Activated CD4-positive, alpha-beta T cell treated with anti-CD3 and anti-CD28 coated beads, Interleukin-2, amount 50 U/mL, for 16 hours (primary cell): ENCODE measurements at regions not wholly inside any gene's neighbourhood (a gene's known extent, or its start where the extent isn't known, plus 50 kb on each side); places are given as distances from the start of the nearest gene placed in this dataset.
"Not testable (repeated sequence)": the region's sequence is repeated elsewhere in the genome, so short reads cannot be mapped to it uniquely, and the experiment has no call there.

Experiments used
- DNase-seq: peaks from one replicate; pipeline ENCODE4 v3.0.0-alpha.2; 2020

DNA sequence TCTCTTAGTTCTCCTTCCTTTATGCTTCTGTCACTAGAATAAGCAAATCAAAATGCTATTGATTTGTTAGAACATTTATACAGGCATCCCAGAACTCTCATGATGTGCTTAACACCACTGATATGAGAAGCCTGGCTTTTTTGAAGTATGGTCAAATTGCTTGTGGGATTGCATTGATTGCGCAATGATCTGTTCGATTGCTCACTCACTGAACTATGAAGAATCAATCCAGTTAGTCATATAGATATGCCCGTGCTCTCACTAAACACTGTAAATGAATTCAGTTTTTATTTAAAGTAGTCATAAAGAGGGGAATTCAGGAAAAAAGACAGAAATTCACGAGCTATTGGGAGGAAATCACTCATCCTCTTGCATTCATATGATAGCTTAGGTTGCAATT is 1237.8 kb downstream of the SUCLG1 start:
- DNase-seq, result no peak

DNA sequence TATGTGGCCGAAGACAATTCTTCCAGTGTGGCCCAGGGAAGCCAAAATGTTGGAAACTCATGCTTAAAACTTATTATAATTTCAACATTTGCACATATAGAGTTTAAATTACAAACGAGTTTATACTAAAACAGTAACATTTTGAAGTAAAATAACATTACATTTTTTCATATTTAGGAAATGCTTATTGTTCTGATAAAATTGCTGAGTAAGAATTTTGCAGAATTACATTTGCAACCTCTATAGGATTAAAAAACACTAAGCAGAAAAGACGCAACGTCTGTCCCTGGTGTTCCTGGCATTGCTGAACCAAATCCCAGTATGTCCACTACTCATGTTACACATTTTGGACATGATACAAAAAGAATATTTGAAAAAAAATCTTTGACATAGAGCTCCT is 1241.2 kb downstream of the SUCLG1 start:
- DNase-seq, result no peak

DNA sequence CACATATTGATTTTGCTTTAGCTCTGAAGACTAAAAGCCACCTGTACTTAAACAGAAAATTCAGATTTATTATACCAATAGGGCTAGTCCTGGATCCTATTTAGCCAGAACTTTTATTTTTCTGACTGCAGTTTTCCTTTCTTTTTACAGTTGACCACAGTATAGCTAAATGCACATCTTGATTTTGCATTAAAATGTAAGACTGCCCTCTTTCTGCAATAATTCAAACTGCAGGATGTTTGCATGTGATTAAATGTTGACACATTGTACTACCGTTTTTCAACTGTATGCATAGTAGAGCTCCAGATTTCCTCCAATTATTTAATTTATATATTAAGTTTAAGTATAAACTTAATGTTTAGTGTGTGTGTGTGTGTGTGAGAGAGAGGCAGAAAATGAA is 1262.9 kb downstream of the SUCLG1 start:
- no peak for DNase-seq

DNA sequence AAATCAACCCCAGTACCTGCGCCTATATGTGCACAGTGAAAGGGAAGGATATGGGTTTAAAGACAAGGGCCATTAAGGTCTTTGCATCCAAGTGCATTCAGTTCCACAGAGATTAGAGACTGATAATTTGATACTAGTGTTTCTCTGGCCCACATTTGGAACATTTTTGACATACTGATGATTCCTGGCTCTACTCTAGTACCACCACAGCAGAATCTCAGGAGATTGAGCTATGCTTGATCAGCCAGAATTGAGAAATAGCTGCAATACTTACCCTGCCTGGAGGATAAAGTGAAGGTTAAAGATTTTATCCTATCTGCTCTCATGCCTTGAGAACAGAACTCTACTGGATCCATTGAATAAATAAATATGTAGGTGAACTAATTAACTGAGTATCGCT is 1267.8 kb downstream of the SUCLG1 start:
- no peak for DNase-seq

DNA sequence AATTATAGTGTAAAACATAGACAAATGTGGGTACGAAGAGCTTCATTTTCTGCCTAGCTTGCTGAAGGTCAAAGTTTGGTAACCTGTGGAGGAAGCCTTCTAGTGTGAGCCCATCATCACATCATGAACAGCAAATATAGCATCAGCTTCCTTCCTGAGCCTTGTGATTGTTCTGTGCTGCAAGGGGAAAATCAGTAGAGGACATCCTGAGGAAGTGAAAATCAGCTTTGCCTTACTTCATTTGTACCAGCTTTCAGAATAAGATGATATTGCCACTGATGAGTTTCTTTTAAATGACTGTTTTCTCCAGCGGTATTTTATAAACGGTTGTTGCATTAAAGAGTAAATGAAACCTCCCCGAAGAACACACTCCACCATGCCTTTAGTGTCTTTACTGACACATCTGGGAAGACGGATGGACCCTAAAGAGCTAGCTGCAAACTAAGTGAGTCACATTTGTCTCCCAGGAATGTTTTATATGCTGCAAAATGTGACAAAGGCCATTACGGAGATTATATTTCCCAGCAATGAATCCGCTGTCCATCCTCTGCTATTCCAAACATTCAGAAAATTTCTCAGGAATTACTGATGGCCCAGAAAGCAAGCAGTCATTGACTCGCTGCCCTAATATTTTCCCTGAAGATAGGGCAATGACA is 1272.8 kb downstream of the SUCLG1 start:
- no peak for DNase-seq

DNA sequence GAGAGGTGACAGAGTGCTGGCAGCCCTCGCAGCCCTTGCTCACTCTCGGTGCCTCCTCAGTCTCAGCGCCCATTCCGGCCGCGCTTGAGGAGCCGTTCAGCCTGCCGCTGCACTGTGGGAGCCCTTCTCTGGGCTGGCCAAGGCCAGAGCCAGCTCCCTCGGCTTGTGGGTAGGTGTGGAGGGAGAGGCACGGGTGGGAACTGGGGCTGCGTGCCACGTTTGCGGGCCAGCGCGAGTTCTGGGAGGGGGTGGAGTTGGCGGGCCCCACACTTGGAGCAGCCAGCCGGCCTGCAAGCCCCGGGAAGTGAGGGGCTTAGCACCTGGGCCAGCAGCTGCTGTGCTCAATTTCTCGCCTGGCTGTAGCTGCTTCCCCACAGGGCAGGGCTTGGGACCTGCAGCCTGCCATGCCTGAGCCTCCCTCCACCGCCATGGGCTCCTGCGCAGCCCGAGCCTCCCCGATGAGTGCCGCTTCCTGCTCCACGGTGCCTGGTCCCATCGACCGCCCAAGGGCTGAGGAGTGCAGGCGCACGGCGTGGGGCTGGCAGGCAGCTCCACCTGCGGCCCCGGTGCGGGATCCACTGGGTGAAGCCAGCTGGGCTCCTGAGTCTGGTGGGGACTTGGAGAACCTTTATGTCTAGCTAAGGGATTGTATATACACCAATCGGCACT is 1278.1 kb downstream of the SUCLG1 start:
- DNase-seq, result not testable (repeated sequence)

DNA sequence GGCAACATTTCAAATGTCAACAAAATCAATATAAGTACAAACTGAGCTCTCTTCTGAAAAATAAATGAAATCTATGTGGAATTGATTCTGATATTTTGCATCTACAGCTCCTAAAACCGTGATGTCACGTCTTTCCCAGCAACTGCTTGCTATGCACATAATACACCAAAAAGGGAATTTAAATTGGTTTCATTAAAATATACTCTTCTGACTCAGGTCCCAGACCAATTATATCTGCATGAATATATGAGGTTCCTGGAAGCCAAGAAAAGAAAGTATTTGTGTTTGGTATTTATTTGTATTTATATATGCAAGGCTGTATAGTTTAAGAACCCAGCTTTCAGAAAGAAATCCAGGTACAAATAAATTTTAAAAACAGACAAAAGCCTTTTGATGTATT is 1282.5 kb downstream of the SUCLG1 start:
- no peak for DNase-seq

DNA sequence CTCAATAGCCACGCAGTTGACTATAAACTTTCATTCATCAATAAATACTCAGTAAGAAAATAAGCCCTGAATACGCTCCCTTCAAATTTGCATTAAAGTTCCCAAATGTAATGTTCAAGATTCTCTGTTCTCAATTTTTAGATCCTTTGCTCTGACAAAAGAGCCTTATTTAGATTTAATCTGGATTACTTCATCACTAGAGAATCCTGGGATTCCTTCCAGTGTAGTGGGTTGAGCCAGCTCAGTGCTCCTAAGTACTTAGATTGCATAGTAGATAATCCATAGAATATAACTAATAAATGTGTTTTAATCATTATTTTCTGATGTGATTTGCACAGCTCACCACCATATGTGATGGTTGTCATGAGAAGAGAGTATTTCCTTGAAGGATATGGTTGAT is 1286.2 kb downstream of the SUCLG1 start:
- no peak for DNase-seq

DNA sequence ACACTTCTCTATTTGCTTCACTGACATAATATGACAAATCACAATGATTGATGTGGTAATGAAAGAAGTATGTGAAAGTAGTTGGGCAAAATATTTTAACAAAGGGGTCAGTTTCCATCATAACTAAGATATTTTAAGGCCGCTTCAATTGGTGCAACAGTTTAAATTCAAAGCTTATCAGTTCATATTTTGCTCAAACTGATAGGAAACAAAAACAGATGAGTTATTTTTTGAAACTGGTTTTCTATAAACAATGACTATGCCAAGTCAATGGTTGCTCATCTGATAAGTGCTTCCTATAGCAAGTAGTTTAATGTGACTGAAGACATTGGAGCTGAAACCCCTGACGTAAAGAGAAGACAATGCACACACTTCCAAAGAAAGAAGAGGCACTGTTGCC is 1290.7 kb downstream of the SUCLG1 start:
- no peak for DNase-seq

DNA sequence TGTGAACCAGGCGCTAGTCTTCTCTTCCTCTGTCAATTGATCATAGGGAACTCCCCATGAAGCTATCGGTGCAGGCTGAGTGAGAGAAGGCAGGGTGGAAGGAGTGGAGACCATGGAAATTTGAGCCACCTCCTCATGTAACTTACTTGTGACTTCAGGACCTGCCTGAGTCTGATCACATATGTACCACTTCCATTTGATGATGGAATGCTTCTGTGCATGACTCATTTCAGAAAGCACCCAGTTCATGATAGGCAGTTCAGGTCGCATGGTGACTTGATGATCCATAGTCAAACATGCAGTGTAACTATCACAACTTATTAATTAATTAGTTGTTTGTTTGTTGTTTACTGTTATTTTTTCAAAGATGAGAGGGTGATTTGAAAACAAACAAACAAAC is 1296.7 kb downstream of the SUCLG1 start:
- no peak for DNase-seq

DNA sequence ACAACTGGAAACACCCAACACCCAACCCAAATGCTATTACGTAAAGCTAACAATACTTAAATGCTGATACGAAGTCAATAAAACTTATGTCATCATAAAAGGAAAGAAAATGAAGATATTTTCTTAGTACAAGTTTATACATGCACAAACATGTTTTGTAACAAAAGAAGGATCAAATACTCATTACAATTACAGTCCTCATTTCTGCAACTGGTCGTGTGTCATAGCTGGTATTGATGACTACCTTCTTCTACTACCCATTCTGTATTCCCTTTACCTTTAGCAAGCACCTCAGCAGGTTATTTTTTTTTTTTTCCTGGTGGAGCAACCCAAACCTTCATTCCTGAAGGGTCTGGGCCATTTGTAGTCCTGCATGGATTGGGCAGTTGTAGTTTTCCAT is 1298.5 kb downstream of the SUCLG1 start:
- no peak for DNase-seq

DNA sequence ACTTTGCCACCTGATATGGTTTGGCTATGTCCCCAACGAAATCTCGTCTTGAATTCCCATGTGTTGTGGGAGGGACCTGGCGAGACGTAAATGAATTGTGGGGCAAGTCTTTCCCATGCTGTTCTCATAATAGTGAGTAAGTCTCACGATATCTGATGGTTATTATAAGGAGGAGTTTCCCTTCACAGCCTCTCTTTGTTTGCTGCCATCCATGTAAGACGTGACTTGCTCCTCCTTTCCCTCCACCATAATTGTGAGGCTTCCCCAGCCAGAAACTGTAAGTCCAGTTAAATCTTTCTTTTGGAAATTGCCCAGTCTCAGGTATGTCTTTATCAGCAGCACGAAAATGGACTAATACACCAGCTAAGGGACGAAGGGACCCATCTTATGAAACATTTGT is 1303.3 kb downstream of the SUCLG1 start:
- no peak for DNase-seq

DNA sequence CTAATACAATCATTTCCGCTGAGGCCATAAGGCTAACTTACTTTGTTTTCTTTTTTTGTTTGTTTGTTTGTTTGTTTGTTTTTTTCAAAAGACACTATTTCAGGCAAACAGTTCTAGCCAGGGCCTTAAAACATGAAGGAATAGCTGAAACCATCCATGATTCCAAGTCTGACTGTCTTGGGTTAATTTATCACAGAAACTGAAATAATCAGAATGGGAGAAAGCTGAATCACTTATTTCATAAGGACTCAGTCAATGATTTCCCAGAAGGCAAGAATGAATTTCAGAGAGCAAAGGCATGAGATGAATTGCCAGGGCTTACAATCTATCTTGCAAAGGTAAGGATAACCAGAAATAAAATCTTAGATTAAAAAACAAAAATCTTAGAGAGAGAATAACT is 1315.1 kb downstream of the SUCLG1 start:
- no peak for DNase-seq

DNA sequence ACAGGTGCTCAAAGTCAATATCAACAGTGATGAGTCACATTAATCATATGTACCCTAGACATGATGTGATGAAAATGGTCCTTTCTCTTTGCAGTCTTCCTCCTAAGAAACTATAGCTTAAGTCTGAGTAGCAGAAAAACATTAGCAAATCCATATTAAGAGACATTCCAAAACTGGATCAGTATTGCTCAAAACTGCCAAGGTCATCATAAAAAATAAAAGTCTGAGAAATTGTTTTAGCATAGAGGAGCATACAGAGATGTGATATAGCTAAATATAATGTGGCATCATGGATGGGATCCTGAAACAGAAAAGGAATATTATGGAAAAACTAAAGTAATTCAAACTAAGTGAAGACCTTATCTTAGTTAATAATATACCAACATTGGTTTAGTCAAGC is 1316.1 kb downstream of the SUCLG1 start:
- no peak for DNase-seq

DNA sequence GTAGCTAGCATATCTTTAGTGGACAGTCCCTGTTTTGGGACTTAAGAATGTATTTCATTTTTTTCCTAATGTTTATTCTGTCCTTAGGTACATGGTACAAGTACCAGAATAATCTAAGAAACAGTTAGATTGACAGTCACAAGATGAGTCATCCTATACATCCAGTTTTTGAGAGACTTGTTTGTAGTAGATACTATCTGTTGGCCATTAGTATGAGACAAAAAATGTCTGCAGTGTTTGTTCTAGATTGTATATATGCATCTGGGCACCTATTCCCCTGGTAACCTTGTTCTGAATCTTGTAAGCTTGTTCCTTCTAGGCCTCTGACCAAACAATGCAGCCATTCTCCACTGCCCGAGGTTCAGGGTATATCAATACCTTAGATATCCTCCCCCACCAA is 1343.5 kb downstream of the SUCLG1 start:
- DNase-seq, result no peak

DNA sequence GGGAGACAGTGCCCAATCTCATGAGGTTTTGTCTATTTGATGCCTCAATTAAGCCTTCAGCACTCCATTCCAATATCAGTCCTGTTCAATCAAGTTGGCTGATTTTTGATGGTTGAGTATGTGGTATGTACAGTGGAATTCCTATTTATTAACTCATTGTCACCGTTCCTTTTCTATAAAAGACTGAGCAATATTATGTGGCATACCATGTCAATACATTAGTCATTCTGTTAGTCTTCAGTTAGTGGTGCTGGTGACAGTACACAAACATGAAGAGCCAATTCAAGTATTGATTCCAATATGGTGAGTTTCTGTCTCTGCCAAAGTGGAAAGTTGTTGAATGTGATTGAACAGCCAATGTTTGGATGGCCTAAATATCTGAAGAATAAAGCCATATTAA is 1343.9 kb downstream of the SUCLG1 start:
- no peak for DNase-seq

DNA sequence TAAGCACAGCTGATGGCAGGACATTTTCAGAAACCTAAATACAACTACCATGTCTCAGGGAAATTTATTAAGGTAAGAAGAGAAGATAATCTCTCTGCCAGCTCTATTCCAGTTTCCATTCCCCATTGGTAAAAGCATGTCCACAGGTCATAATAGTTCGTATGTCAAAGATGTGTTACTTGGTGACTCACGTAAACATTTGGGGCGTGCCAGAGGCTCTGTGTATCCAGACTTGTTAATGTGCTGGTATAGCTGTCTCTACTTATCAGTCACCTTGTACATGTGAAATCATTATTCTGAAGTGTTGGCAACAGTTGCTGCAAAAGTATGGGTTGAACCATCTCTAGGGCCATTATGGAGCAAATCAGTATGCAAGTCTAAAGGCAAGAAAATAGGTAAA is 1345.1 kb downstream of the SUCLG1 start:
- no peak for DNase-seq

DNA sequence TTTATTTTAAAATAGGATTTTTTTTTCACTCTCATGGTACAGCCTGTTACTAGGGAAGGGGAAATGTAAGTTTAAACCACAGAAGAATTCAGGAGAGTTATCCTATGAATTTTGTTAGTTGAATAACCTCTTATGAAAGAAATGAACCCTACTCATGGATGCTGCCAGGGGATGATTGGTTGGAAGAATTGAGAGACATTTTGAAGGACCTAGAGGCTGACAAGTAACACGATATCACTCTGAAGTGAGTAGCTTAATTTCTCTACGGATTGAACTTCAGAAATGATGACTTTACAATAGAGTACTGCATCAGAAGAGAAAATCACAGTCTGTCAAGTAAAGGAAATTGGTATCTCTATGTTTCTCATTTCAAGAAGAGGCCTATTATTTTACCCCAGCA is 1346.2 kb downstream of the SUCLG1 start:
- no peak for DNase-seq

DNA sequence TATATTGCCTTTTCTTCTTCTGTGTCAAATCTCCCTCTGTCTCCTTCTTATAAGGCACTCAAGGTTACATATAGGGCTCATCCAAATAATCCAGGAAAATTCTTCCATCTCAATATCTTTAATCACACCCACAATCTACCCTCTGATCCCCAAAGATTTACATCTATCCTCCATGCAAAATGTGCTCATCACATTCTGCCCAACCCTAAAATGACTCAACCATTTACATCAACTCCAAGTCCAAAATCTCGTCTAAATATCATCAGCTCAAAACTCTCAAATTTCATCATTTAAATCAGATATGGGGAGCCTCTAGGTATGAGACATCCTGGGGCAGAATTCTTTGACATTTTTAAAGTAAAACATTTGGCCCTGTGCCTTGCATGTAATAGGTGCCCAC is 1349.8 kb downstream of the SUCLG1 start:
- DNase-seq, result no peak

DNA sequence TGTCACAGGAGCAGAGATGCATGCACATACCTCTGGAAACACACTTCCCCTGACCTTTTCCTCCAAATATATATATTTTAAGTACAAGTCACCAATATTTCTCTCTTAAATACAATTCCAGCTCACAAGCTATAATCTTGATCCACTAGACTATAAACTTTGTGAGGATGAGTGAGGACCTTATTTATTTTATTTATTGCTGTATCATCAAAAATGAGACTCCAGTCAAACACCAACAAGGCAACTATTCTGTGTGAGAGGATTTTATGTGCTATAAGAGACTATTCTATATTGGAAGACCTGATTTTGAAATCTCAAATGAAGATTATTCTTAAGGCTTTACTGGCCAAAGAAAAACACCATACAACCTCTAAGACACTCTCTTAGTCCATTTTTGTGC is 1352.2 kb downstream of the SUCLG1 start:
- DNase-seq, result no peak

DNA sequence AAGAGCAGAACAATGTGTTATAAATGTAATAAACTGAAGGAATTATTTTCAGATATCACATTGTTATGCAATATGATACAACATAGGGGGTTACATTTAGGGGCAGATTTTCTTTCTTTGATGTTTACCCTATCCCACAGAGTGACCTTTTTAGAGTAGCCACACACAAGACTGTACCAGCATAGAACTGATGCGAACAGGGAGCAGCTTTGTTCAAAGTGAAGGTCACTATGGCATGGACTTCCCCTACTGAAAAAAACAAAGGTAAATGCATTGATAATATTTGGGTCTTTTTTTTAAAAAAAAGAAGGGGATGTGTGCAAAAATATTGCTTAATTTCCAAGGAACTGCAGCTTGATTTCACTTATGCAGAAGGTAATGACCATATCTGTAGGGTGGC is 1354.9 kb downstream of the SUCLG1 start:
- no peak for DNase-seq

DNA sequence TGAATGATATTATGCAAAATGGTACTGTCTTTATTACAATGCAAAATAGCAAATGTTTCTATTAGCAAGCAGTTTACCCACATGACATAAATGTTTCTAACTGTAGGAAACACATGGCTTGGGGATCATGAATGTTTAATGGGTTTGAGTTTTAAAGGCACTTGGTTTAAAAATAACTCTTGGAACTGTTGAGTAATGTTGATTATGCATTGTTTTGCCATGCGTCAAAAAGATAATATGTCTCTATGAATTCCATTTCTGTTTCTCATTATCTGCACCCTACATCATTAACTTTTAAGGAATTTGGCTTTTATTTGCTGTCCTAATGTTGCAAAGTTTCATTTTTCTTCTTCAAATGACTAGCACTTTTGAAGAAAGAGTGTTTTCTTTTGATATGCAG is 1355.5 kb downstream of the SUCLG1 start:
- DNase-seq, result no peak

DNA sequence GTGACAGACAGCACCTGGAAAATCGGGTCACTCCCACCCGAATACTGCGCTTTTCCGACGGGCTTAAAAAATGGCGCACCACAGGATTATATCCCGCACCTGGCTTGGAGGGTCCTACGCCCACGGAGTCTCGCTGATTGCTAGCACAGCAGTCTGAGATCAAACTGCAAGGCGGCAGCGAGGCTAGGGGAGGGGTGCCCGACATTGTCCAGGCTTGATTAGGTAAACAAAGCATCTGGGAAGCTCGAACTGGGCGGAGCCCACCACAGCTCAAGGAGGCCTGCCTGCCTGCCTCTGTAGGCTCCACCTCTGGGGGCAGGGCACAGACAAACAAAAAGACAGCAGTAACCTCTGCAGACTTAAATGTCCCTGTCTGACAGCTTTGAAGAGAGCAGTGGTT is 1370.0 kb downstream of the SUCLG1 start:
- not testable (repeated sequence) for DNase-seq

DNA sequence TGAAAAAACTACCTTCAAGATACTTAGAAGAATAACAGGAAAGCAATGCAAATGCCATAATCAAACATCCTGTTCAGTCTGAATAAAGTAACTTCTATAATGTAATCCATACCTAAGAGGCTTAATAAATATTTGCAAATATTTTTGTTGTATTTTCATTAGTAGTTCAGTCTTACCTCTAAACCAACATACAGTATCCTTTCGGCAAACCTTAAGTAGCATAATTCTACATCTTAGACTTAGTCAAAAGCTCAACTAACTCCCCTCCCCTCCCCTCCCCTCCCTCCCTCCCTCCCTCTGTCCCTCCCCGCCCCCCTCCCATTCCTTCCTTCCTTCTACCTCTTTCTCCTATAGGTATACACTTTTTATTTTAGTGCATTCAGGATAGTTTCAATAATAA is 1373.2 kb downstream of the SUCLG1 start:
- no peak for DNase-seq
